BLaER1 treated with 17β-estradiol and CSF1 and Interleukin-3, amounts not matched to agents 10 nM and 100 nM (cell line): ENCODE measurements at regions not wholly inside any gene's neighbourhood (a gene's known extent, or its start where the extent isn't known, plus 50 kb on each side); places are given as distances from the start of the nearest gene placed in this dataset.
"Not testable (repeated sequence)": the region's sequence is repeated elsewhere in the genome, so short reads cannot be mapped to it uniquely, and the experiment has no call there.

Experiments
- H3K27ac ChIP-seq, 11 experiments: shearing (Covaris generic); formaldehyde crosslinking; 2 replicates each; pipeline ENCODE4 v1.8.1; 2022
- H3K27me3 ChIP-seq, 11 experiments: shearing (Covaris generic); formaldehyde crosslinking; 2 replicates each; pipeline ENCODE4 v1.8.1; 2022
- H3K36me3 ChIP-seq, 11 experiments: shearing (Covaris generic); formaldehyde crosslinking; 2 replicates each; pipeline ENCODE4 v1.8.1; 2022
- H3K4me1 ChIP-seq, 10 experiments: shearing (Covaris generic); formaldehyde crosslinking; 2 replicates each; pipeline ENCODE4 v1.8.1; 2022
- H3K4me2 ChIP-seq, 11 experiments: shearing (Covaris generic); formaldehyde crosslinking; 2 replicates each; pipeline ENCODE4 v1.8.1; 2022
- H3K4me3 ChIP-seq, 10 experiments: shearing (Covaris generic); formaldehyde crosslinking; 2 replicates each; pipeline ENCODE4 v1.8.1; 2022
- H3K9ac ChIP-seq, 11 experiments: shearing (Covaris generic); formaldehyde crosslinking; 2 replicates each; pipeline ENCODE4 v1.8.1; 2022
- H3K9me3 ChIP-seq, 11 experiments: shearing (Covaris generic); formaldehyde crosslinking; replicated peaks in 1 of 11; 2 replicates each; pipeline ENCODE4 v1.8.1; 2022
- H4K20me1 ChIP-seq, 11 experiments: shearing (Covaris generic); formaldehyde crosslinking; 2 replicates each; pipeline ENCODE4 v1.8.1; 2022
- Cebpa-rat ChIP-seq, 11 experiments: shearing (Covaris generic); IDR thresholded peaks; 2 replicates each; pipeline ENCODE4 v1.8.1; 2022

GRCh38 chr1:187933562-187934419 is 1105.0 kb downstream of the PLA2G4A start:
- TF ChIP-seq Cebpa-rat (IDR thresholded peaks at IDR 0.05), result no peak
- H3K27me3 ChIP-seq, result no peaks in the 10 kb centered on the region
- H3K9me3 ChIP-seq, result peaks cover 0 to 28% (median 9%) of the 10 kb centered on the region in 11 experiments; a peak in 13 of 22 replicates
- no peaks in the 10 kb centered on the region for H4K20me1 ChIP-seq
- H3K4me2 ChIP-seq, result no peak overlapping the region
- peaks cover 0 to 4% (median 0%) of the 10 kb centered on the region in 10 experiments; a peak in 3 of 20 replicates for H3K4me1 ChIP-seq
- H3K27ac ChIP-seq, result no peak overlapping the region
- H3K4me3 ChIP-seq, result no peak overlapping the region
- H3K36me3 ChIP-seq, result no peaks in the 10 kb centered on the region
- no peak overlapping the region for H3K9ac ChIP-seq

GRCh38 chr1:187936667-187937066 is 1107.9 kb downstream of the PLA2G4A start:
- Histone ChIP-seq H3K9me3 (peaks cover 0 to 28% (median 8%) of the 10 kb centered on the region in 11 experiments; a peak in 14 of 22 replicates), H4K20me1 (no peaks in the 10 kb centered on the region), H3K36me3 (no peaks in the 10 kb centered on the region), H3K4me2 (no peak overlapping the region), H3K4me3 (no peak overlapping the region), H3K4me1 (no peaks in the 10 kb centered on the region), H3K27ac (no peak overlapping the region), H3K27me3 (no peaks in the 10 kb centered on the region), H3K9ac (no peak overlapping the region)
- no peak for TF ChIP-seq Cebpa-rat (IDR thresholded peaks at IDR 0.05)

- TF ChIP-seq Cebpa-rat (IDR thresholded peaks at IDR 0.05), result no peak
- Histone ChIP-seq H3K4me1 (no peaks in the 10 kb centered on the region), H3K36me3 (no peaks in the 10 kb centered on the region), H3K9me3 (peaks cover 0 to 29% (median 8%) of the 10 kb centered on the region in 11 experiments; a peak in 14 of 22 replicates), H3K9ac (no peak overlapping the region), H3K4me3 (no peak overlapping the region), H3K27ac (no peak overlapping the region), H3K27me3 (no peaks in the 10 kb centered on the region), H4K20me1 (no peaks in the 10 kb centered on the region), H3K4me2 (no peak overlapping the region)
These were observed 1109.3 kb downstream of the PLA2G4A start for GRCh38 chr1:187938092-187938491.

- no peak for TF ChIP-seq Cebpa-rat (IDR thresholded peaks at IDR 0.05)
- H4K20me1 ChIP-seq, result no peaks in the 10 kb centered on the region
- 0 out of 22 replicates have a peak, but pooled peaks cover 0 to 7% (median 0%) of the 10 kb centered on the region in 11 experiments for H3K36me3 ChIP-seq
- H3K27ac ChIP-seq, result no peak overlapping the region
- no peaks in the 10 kb centered on the region for H3K4me1 ChIP-seq
- H3K27me3 ChIP-seq, result no peaks in the 10 kb centered on the region
- no peak overlapping the region for H3K4me3 ChIP-seq
- H3K9ac ChIP-seq, result no peak overlapping the region
- H3K4me2 ChIP-seq, result no peak overlapping the region
- H3K9me3 ChIP-seq, result peaks cover 18 to 43% (median 24%) of the 10 kb centered on the region in 11 experiments
These were observed 1114.2 kb downstream of the PLA2G4A start for GRCh38 chr1:187942986-187943385.

- Histone ChIP-seq H3K4me3 (no peak overlapping the region), H3K27me3 (no peaks in the 10 kb centered on the region), H3K9ac (no peak overlapping the region), H3K36me3 (0 out of 22 replicates have a peak, but pooled peaks cover 0 to 7% (median 0%) of the 10 kb centered on the region in 11 experiments), H3K27ac (no peak overlapping the region), H3K4me2 (no peak overlapping the region), H3K4me1 (no peaks in the 10 kb centered on the region), H3K9me3 (peaks cover 18 to 51% (median 29%) of the 10 kb centered on the region in 11 experiments), H4K20me1 (no peaks in the 10 kb centered on the region)
- TF ChIP-seq Cebpa-rat (IDR thresholded peaks at IDR 0.05), result no peak
These were observed 1115.1 kb downstream of the PLA2G4A start for GRCh38 chr1:187943606-187944403.

GRCh38 chr1:187946661-187947060 is 1117.9 kb downstream of the PLA2G4A start:
- not testable (repeated sequence) for H4K20me1 ChIP-seq, H3K9ac ChIP-seq, H3K4me1 ChIP-seq, H3K4me2 ChIP-seq, H3K27ac ChIP-seq, H3K36me3 ChIP-seq, H3K27me3 ChIP-seq, H3K4me3 ChIP-seq
- H3K9me3 ChIP-seq, result peaks cover 18 to 68% (median 41%) of the 10 kb centered on the region in 11 experiments

- Histone ChIP-seq H3K4me2 (no peak overlapping the region), H4K20me1 (no peaks in the 10 kb centered on the region), H3K27me3 (no peaks in the 10 kb centered on the region), H3K4me1 (peaks cover 0 to 5% (median 0%) of the 10 kb centered on the region in 10 experiments; a peak in 2 of 20 replicates), H3K27ac (no peak overlapping the region), H3K9ac (no peak overlapping the region), H3K36me3 (peaks cover 0 to 8% (median 0%) of the 10 kb centered on the region in 11 experiments; a peak in 1 of 22 replicates), H3K9me3 (peaks cover 23 to 74% (median 42%) of the 10 kb centered on the region in 11 experiments), H3K4me3 (no peak overlapping the region)
- no peak for TF ChIP-seq Cebpa-rat (IDR thresholded peaks at IDR 0.05)
These were observed 1118.6 kb downstream of the PLA2G4A start for GRCh38 chr1:187947359-187947758.

- peaks cover 0 to 5% (median 0%) of the 10 kb centered on the region in 10 experiments; a peak in 2 of 20 replicates for H3K4me1 ChIP-seq
- no peaks in the 10 kb centered on the region for H4K20me1 ChIP-seq
- H3K4me3 ChIP-seq, result no peak overlapping the region
- no peak overlapping the region for H3K9ac ChIP-seq
- no peak for TF ChIP-seq Cebpa-rat (IDR thresholded peaks at IDR 0.05)
- H3K36me3 ChIP-seq, result peaks cover 0 to 10% (median 0%) of the 10 kb centered on the region in 11 experiments; a peak in 1 of 22 replicates
- H3K27me3 ChIP-seq, result no peaks in the 10 kb centered on the region
- H3K9me3 ChIP-seq, result peaks cover 28 to 82% (median 48%) of the 10 kb centered on the region in 11 experiments
- H3K4me2 ChIP-seq, result no peak overlapping the region
- no peak overlapping the region for H3K27ac ChIP-seq
These were observed 1119.5 kb downstream of the PLA2G4A start for GRCh38 chr1:187948170-187948794.

GRCh38 chr1:187949567-187949966 is 1120.8 kb downstream of the PLA2G4A start:
- H3K9me3 ChIP-seq, result peaks cover 28 to 78% (median 52%) of the 10 kb centered on the region in 11 experiments
- H3K4me2 ChIP-seq, result peak overlapping the region in 1 of 11 experiments; percentile 14; a peak in 2 of 22 replicates
- H3K27me3 ChIP-seq, result no peaks in the 10 kb centered on the region
- H3K4me3 ChIP-seq, result no peak overlapping the region
- no peak overlapping the region for H3K27ac ChIP-seq
- H3K36me3 ChIP-seq, result peaks cover 0 to 10% (median 0%) of the 10 kb centered on the region in 11 experiments; a peak in 1 of 22 replicates
- H3K9ac ChIP-seq, result no peak overlapping the region
- no peak for TF ChIP-seq Cebpa-rat (IDR thresholded peaks at IDR 0.05)
- peaks cover 0 to 5% (median 0%) of the 10 kb centered on the region in 10 experiments; a peak in 2 of 20 replicates for H3K4me1 ChIP-seq
- H4K20me1 ChIP-seq, result no peaks in the 10 kb centered on the region
